Epithelial cell of proximal tubule (primary cell): ENCODE measurements at regions not wholly inside any gene's neighbourhood (a gene's known extent, or its start where the extent isn't known, plus 50 kb on each side); places are given as distances from the start of the nearest gene placed in this dataset.

Experiments used
- DNase-seq: peaks from one replicate; pipeline ENCODE4 v3.0.0-alpha.2; 2011; ENCODE audit warnings: low read depth
- H3K4me3 ChIP-seq: 2 replicates; pipeline ENCODE4 v1.5.1; 2011; ENCODE audit warnings: low read depth, mild to moderate bottlenecking, low read length
- TF ChIP-seq, protein P1 (sequence below): conservative IDR thresholded peaks from 2 replicates; pipeline ENCODE4 v1.5.1; 2012; ENCODE audit warnings: low read depth, mild to moderate bottlenecking, low read length

DNA sequence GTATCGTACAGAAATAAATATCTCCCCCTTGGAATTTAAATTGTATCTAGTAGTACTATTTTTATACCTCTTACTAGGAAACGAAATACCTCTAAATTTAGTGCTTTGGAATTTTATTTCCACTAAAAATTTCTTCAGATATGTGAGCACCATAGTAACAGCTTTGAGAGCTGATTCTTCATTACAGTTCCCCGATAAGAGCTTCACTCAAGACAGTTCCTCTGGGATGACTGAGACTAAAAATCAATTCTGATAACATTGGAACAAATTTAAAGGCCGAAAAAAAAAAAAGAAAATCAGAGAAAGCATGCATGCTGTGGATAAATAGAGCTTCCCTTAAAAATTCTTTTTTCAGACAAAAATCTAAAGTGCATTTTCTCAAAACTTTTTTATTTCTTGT, 68.5 kb upstream of the MEF2C start:
- no peak overlapping the region for H3K4me3 ChIP-seq
- no peak for DNase-seq
- TF ChIP-seq, protein P1, sequence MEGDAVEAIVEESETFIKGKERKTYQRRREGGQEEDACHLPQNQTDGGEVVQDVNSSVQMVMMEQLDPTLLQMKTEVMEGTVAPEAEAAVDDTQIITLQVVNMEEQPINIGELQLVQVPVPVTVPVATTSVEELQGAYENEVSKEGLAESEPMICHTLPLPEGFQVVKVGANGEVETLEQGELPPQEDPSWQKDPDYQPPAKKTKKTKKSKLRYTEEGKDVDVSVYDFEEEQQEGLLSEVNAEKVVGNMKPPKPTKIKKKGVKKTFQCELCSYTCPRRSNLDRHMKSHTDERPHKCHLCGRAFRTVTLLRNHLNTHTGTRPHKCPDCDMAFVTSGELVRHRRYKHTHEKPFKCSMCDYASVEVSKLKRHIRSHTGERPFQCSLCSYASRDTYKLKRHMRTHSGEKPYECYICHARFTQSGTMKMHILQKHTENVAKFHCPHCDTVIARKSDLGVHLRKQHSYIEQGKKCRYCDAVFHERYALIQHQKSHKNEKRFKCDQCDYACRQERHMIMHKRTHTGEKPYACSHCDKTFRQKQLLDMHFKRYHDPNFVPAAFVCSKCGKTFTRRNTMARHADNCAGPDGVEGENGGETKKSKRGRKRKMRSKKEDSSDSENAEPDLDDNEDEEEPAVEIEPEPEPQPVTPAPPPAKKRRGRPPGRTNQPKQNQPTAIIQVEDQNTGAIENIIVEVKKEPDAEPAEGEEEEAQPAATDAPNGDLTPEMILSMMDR: no peak

DNA sequence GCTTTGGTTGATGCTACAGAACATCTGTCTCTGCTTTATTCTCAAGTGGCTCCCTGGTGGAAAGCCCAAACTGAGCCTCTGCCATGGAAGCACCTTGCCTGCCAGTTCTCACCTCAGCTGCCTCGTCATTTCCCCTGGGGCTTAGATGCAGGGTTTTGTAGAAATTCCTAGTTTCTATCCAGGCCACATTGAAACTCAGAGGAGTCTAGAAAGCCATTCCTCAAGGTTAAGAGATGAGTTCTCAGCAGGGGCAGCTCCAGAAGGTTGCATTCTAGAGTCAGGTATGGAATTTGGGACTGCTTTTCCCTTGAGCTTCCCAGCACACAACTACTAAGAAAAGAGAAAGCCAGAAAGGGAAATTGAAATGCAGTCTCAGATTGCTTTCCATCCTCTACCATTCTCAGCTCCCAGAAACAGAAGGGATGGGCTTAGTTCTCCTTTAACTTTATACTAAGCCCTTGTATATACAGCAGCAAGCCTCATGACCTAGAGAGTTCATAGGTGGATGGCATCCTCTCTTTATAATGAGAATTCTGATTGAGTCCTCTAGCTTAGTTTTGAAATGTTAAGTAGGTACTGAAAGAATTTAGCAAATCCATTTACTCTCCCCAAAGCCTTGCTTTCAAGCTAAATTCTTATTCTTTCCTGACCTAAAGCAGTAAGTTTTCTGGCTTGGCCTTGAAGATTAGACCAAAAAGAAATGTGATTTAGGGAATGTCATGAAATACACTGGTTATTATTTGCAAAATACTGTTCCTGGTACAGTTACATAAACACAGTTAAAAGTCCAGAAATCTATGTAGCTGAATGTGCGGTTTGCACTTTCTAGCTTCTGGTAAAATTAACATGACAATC, 66.0 kb upstream of the MEF2C start:
- H3K4me3 ChIP-seq: no peak overlapping the region
- DNase-seq: no peak

DNA sequence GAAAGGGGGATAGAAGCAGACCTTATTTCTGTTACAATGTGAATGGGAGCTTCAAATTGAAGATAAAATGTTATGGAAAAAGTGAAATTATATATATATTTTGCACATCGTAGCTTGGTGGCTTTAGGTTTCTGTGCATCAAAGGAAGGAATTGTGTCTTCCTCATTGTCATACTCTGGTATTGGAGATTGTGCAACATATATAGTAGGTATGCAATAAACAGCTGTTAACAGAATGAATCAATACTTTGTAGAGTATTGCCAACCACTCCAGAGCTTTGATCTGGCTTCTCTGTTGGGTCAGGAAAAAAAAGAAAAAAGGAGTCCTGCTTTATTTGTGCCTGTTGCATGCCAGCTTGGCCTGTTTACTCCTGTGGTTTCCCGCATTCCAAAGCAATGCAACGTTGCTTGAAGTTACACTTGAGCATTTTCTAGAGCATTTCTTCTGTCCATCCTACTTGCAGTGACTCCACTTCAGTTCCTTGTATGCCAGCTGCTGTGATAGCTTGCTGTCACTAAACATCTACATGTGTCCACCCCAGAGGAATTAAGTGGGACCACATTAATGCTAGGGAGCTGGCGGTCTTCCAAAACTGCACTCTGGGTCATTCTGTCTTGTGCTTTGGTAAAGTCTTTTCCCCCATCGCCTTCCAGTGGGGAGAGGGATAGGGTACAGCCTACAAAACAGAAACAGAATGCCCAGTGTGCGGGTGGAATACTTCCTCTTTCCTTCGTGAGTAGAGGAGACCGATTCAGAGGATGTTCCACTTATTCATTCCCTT, 62.0 kb upstream of the MEF2C start:
- no peak for DNase-seq
- TF ChIP-seq, protein P1: no peak
- H3K4me3 ChIP-seq: no peak overlapping the region

More for the DNA sequence above, 66.0 kb upstream of the MEF2C start:
- TF ChIP-seq, protein P1: no peak

DNA sequence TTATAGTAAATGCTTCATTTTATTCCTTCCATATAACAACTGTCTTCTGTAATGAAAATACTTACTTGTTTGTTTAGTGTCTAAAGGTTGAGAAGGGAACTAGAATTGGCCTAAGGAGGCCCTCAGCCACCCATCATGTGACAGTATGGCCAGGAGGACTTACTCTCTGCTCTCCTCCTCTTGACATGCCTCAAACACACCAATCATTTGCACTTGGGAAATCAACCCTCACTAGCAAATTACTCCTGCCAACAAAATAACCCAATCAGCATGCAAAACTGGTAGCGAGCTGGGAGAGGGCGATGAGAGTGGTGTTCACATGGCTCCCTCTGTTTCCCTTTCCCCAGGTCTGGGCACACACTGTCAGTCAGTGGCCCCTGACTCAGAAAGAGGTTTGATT, 58.6 kb upstream of the MEF2C start:
- TF ChIP-seq, protein P1: no peak
- no peak for DNase-seq
- no peak overlapping the region for H3K4me3 ChIP-seq

DNA sequence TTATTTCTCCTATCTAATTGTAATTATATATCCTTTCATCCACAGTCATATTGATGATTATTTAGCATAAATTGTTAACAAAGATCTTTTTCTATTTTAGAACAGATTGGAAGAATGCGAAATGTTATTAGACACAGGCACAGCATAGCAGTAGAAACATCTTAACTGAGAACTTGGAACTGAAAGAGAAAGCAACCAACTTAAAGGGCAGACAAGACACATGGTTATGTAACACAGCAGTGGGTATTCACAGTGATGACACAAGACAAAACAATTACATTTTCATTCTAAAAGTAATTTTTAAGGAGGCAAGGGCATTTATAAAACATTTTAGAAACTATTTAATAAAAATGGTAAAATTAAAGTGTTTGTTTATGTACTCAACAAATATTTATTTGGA, 57.7 kb upstream of the MEF2C start:
- TF ChIP-seq, protein P1: no peak
- DNase-seq: no peak
- no peak overlapping the region for H3K4me3 ChIP-seq

DNA sequence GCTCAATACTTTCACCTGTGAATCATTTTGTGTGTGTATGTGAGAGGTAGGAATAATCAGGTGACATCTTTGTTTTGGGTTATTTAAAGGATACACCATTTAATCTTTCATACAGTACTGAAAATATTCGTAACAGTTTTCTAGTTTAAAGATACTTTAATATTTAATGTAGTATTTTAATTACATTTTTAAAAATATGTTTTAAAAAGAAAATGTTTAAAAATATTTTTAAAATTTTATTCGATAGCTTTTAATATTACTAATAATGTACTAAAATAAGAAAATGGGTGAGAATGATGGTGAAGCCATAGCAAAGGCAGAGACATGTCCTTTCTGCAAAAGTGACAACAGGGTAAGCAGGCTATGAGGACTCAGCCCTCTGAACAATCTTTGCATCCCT, 56.3 kb upstream of the MEF2C start:
- no peak for DNase-seq
- TF ChIP-seq, protein P1: no peak
- H3K4me3 ChIP-seq: no peak overlapping the region
